ENCODE measurements at regions not wholly inside any gene's neighbourhood (a gene's known extent, or its start where the extent isn't known, plus 50 kb on each side); places are given as distances from the start of the nearest gene placed in this dataset.

DNA sequence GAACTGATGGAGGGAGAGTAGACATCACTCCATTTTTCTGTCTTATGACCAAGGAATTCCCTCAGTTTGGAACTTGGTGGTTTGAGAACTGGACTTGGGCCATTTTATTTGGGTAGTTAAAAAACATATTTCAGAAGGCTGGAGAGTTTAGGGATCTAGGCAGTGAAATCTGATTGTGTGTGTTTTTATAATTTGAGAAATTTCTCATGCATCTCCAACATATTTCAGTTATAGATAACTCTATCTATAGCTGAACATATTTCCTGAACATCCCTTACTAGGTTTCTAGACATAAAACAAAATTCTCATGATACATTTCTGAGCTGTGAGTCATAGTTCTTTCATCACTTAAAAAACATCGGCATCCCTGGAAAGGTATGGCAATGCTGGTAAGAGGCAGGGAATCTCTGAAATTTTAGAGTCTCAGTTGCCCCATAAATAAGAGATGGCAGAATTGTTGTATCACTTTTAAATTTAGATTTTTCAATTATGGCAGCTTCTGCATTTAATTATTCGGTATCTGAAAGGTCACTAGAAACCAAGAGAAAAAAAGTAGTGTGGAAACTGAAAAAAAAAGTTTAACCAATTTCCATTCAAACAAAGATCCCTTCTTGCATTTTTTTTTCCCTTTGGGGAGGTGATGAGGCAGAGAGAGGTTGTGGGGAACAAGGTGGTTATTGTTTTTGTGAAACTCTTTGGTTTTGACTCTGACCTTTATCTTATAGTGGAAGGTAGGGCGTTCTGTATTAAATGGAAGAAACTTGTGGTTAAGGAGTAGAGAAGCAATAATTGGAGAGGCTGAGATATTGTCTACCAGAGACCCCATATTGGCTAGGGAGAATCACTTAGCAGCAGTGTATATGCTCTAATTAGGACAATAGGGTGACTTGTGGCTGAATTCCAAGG lies 102.9 kb downstream of the FASLG start:
- H3K27ac Mint-ChIP-seq, result no peak overlapping the region
- H3K27me3 Mint-ChIP-seq, result peaks cover 41% of the 10 kb centered on the region
- DNase-seq (no peak), ATAC-seq (no peak)
- peaks cover 5% of the 10 kb centered on the region for H3K4me1 Mint-ChIP-seq
- H3K4me3 Mint-ChIP-seq, result no peak overlapping the region
- H3K9me3 Mint-ChIP-seq (ENCODE audit: low read depth), result no peaks in the 10 kb centered on the region
- H3K36me3 Mint-ChIP-seq, result peaks cover 7% of the 10 kb centered on the region
- CTCF ChIA-PET, result interaction anchor here (1.4 kb wide), 1 partner anchor 15 kb away, joined by 3 read pairs; no protein-coding TSS in a partner anchor

DNA sequence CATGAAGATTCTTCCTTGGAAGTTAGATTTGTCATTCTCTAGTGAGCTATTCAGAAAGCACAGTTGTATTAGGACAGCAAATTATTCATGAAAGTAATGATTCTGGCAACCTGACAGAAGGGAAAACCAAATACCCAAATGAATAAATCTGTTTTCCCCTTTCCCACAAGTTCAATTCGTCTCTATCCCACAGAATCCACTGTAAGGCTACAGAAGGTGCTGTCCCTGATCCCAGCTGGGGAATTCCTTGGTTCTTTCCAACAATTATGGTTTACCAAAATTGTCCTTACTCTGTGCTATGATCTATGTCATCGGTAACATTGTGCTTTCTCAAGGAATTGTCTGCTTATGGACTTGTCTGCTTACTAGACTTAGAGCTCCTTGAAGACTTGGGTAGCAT lies 104.2 kb downstream of the FASLG start:
- Mint-ChIP-seq H3K27me3 (peaks cover 34% of the 10 kb centered on the region), H3K4me3 (no peak overlapping the region), H3K4me1 (peaks cover 5% of the 10 kb centered on the region), H3K9me3 (ENCODE audit: low read depth) (no peaks in the 10 kb centered on the region), H3K27ac (no peak overlapping the region), H3K36me3 (peaks cover 6% of the 10 kb centered on the region)
- ATAC-seq (no peak), DNase-seq (no peak)
- CTCF ChIA-PET, result interaction anchor here (1.2 to 1.4 kb wide), 2 partner anchors 16 to 21 kb away, joined by 3 to 4 read pairs; no protein-coding TSS in a partner anchor

DNA sequence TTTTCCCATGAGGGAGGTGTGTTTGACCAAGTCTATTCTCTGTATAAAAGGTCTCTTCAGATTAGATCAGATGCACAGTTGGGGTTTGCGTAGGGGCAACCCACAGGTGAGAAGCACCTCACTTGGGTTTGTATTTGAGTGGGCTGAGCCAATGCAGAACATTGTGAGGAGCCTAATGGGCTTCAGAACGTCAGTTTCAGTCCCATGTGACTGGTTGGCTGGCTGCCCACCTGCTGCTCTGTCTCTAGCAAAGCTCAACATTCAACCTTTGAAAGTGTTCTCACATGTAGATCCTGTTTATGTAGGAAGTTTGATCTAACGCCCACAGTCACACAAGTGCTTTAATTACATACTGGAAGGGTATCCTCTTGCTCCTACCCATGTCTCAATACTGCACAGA lies 105.5 kb downstream of the FASLG start:
- H3K36me3 Mint-ChIP-seq, result peaks cover 5% of the 10 kb centered on the region
- H3K27me3 Mint-ChIP-seq, result peaks cover 29% of the 10 kb centered on the region
- H3K9me3 Mint-ChIP-seq (ENCODE audit: low read depth), result no peaks in the 10 kb centered on the region
- no peak for DNase-seq
- peaks cover 4% of the 10 kb centered on the region for H3K4me1 Mint-ChIP-seq
- no peak overlapping the region for H3K4me3 Mint-ChIP-seq
- ATAC-seq, result no peak
- CTCF ChIA-PET, result interaction anchor here (1.2 kb wide), 1 partner anchor 22 kb away, joined by 4 read pairs; no protein-coding TSS in a partner anchor
- no peak overlapping the region for H3K27ac Mint-ChIP-seq

DNA sequence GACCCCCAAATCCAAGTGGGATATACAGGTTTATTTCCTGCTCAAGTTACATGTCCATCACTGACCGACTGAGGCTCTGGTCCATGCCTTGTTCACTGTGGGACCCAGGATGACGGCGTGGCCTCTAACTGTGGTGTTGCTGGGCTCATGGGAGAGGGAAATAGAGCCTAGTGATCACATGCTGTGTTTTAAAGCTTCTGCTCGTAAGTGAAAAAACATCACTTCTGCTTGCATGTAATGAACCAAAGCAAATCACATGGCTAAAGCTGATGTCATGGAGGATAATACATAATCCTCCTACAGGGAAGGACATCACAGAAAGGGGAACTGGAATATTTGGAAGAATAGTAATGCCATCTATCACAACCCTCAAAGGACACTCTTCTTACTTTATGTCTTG lies 107.6 kb downstream of the FASLG start:
- CTCF ChIA-PET, result no interaction called here
- DNase-seq, result no peak
- Mint-ChIP-seq H3K36me3 (no peaks in the 10 kb centered on the region), H3K27me3 (peaks cover 23% of the 10 kb centered on the region), H3K4me3 (no peak overlapping the region), H3K4me1 (peaks cover 4% of the 10 kb centered on the region), H3K9me3 (ENCODE audit: low read depth) (no peaks in the 10 kb centered on the region), H3K27ac (no peak overlapping the region)
- ATAC-seq, result no peak

DNA sequence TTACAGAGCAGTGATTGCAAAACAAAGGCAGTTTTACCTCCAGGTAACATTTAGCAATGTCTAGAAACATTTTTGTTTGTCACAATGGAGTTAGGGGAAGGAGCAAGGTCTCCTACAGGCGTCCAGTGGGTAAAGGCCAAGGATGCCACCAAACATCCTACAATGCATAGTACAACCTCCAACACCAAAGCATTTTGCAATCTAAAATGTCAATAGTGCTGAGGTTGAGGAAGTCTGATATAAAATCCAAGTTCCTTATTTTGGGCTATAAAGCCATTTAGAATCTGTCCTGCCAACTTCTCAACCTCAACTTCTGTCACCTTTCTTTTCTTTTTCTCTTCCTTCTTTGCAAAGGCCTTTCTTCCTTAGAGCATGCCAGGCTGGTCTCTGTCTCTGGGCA lies 111.2 kb downstream of the FASLG start:
- Mint-ChIP-seq H3K4me3 (no peak overlapping the region), H3K9me3 (ENCODE audit: low read depth) (no peaks in the 10 kb centered on the region), H3K27ac (no peak overlapping the region), H3K36me3 (no peaks in the 10 kb centered on the region), H3K27me3 (peaks cover 12% of the 10 kb centered on the region), H3K4me1 (no peaks in the 10 kb centered on the region)
- CTCF ChIA-PET, result no interaction called here
- no peak for ATAC-seq
- DNase-seq, result no peak

DNA sequence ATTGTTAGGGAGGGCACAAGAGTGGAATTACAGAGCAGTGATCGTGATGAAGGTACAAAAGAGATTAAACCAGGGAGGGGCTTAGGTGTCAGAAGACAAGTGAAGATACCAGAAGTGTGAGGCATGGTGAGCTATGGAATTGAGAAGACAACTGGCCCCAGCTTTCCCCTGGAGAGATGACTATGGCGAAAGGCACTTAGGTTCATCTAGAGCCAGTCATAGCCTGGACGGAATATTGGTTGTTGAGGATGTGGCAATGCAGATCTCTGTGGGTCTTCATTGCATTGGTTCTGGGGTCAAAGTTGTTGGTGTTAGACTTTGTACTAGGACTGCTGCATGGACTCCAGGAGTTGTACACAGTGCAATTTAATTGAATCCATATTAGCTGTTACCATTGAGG lies 115.7 kb downstream of the FASLG start:
- no peak for DNase-seq
- H3K27ac Mint-ChIP-seq, result no peak overlapping the region
- H3K36me3 Mint-ChIP-seq, result no peaks in the 10 kb centered on the region
- H3K27me3 Mint-ChIP-seq, result peaks cover 21% of the 10 kb centered on the region
- CTCF ChIA-PET, result no interaction called here
- no peaks in the 10 kb centered on the region for H3K9me3 Mint-ChIP-seq (ENCODE audit: low read depth)
- H3K4me1 Mint-ChIP-seq, result peaks cover 9% of the 10 kb centered on the region
- H3K4me3 Mint-ChIP-seq, result no peak overlapping the region
- no peak for ATAC-seq

DNA sequence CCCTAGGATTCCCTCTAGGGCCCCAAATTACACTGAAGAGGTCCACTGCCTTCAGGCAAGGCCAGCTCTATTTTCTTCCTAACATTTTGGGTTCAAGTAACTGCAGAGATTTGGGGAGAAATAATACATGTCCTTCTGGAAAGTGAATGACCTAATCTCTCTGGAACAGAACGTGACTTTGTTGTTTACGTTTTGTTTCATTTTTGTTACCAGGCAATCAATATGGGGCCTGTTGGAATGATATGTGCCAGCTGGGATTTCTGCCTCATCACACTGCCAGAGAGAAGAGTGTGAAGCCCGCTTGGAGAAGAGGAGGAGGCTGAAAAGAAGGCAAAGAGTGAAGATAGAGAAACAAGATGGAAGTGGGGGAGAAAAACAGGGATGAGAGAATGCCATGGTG lies 116.7 kb downstream of the FASLG start:
- DNase-seq (no peak), ATAC-seq (no peak)
- Mint-ChIP-seq H3K4me3 (no peak overlapping the region), H3K9me3 (ENCODE audit: low read depth) (no peaks in the 10 kb centered on the region), H3K27me3 (peaks cover 19% of the 10 kb centered on the region), H3K36me3 (no peaks in the 10 kb centered on the region), H3K27ac (no peak overlapping the region), H3K4me1 (peaks cover 12% of the 10 kb centered on the region)
- CTCF ChIA-PET, result interaction anchor here (1.5 kb wide), 1 partner anchor 43 kb away, joined by 3 read pairs; no protein-coding TSS in a partner anchor

DNA sequence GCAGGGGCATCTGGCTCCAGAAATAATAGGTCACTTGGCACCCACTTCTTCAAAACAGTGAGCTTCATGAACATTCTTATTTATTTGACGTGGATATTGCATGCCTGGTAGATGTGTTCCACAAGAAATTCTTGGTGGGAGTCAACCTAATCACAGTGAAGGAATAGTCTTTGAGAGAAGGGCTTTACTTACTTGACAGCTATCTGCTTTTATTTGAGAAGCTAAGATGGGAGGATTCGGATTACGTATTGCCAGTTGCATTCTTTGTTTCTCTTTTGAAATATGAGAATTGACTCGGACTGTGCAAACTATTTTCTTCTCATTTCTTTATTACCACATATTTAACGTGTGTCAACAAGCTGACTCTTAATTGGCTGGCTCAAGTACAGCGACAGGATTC lies 117.2 kb downstream of the FASLG start:
- Mint-ChIP-seq H3K27ac (no peak overlapping the region), H3K36me3 (no peaks in the 10 kb centered on the region), H3K9me3 (ENCODE audit: low read depth) (no peaks in the 10 kb centered on the region), H3K4me3 (no peak overlapping the region), H3K4me1 (peaks cover 14% of the 10 kb centered on the region), H3K27me3 (peaks cover 17% of the 10 kb centered on the region)
- DNase-seq (no peak), ATAC-seq (no peak)
- CTCF ChIA-PET, result interaction anchor here (1.5 kb wide), 1 partner anchor 43 kb away, joined by 3 read pairs; no protein-coding TSS in a partner anchor

DNA sequence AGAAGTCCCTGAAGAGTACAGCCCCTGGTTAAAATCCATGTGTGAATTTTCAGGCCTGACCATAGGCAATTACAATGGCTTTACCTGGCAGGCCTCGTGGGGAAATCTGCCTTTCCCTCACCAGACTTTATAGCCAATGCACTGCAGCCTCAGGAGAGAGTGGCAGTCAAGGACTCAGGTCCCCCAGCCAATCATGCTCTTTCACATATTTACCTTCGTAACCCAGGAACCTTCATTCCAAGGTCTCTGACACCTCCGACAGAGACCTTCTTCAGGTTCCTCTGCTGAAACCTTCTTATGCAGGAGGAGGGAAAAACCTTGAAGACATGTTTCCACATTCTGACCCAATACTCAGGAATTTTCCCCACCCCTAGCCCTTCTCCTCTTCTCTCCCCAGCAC lies 118.9 kb downstream of the FASLG start:
- no peak overlapping the region for H3K27ac Mint-ChIP-seq
- ATAC-seq (no peak), DNase-seq (no peak)
- peaks cover 2% of the 10 kb centered on the region for H3K36me3 Mint-ChIP-seq
- CTCF ChIA-PET, result interaction anchor here (0.9 to 2.4 kb wide), 4 partner anchors 33 to 771 kb away, joined by 3 to 13 read pairs (median 6); no protein-coding TSS in a partner anchor
- H3K4me1 Mint-ChIP-seq, result peaks cover 25% of the 10 kb centered on the region
- H3K9me3 Mint-ChIP-seq (ENCODE audit: low read depth), result no peaks in the 10 kb centered on the region
- H3K4me3 Mint-ChIP-seq, result no peak overlapping the region
- peaks cover 16% of the 10 kb centered on the region for H3K27me3 Mint-ChIP-seq

DNA sequence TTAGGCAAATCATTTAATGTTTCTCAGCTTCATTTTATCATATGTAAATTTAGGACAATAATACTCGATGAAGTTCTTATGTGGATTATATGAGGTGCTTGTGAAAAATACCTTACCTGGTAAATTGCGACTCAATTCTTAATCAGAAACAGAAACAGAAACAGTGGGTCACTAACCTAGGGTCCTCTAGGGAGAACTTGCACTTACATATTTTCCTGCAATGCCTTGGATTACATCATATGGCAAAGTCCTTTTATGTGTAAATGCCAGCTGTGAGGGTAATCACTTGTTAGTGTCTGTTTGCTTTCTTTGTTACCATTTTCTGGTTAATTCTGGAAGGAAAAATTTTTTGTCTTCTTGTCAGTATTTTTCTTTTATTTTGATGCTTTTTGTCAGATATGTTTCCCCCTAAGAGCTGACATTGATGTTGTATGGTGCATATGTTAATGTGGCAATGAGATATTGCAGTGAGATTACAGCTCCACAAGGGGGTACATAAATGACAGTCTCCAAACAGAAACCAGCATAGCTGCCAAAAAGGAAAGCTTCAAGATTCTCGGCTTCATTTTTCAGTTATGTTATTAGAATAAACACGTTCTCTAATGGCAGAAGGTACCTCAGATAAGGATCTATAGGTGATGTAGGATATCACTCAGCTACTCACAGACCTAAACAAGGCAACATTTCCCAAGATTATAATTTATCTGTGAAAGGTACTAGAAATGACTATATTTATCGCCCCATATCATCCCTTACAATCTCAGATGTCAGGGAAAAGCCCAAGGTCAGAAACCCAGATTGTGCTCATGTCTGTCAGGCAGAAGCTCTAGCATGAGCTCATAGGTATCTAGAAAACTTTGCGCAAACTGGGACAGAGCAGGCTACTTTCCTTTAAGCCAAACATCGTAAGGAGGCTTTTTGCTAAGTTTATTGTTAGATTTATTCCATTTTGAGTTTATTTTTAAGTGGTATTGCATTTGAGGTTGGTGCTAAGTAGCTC lies 119.9 kb downstream of the FASLG start:
- Mint-ChIP-seq H3K36me3 (peaks cover 8% of the 10 kb centered on the region), H3K27me3 (peaks cover 21% of the 10 kb centered on the region), H3K9me3 (ENCODE audit: low read depth) (peaks cover 2% of the 10 kb centered on the region), H3K4me1 (peaks cover 25% of the 10 kb centered on the region), H3K27ac (peak overlapping the region; percentile 25), H3K4me3 (peak overlapping the region; percentile 27)
- ATAC-seq (peak; percentile 82), DNase-seq (no peak)
- CTCF ChIA-PET, result interaction anchor here (0.6 to 2.4 kb wide), 14 partner anchors 10 to 772 kb away, joined by 3 to 13 read pairs (median 5); no protein-coding TSS in a partner anchor

DNA sequence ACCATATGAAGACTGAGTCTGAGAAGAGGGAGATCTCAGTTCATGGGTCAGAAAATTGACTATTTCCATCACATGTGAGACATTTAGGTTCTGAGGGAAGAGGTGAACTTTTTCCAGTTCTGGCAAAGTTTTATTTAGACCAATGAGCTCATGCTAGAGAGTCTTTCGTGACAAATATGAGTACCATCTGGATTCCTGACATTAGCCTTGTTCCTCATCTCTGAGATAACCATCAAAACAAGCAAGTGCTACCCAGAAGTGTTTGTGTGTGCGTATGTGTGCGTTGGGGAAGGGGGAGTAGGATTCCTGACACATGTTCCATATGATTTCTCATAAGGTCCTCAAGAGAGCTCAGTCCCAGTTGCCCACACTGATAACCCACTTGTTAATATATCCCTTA lies 120.6 kb downstream of the FASLG start:
- peaks cover 25% of the 10 kb centered on the region for H3K4me1 Mint-ChIP-seq
- DNase-seq (no peak), ATAC-seq (no peak)
- no peak overlapping the region for H3K27ac Mint-ChIP-seq
- H3K9me3 Mint-ChIP-seq (ENCODE audit: low read depth), result peaks cover 2% of the 10 kb centered on the region
- peaks cover 25% of the 10 kb centered on the region for H3K27me3 Mint-ChIP-seq
- H3K4me3 Mint-ChIP-seq, result no peak overlapping the region
- H3K36me3 Mint-ChIP-seq, result peaks cover 8% of the 10 kb centered on the region
- CTCF ChIA-PET, result interaction anchor here (0.6 to 2.4 kb wide), 11 partner anchors 9 to 423 kb away, joined by 3 to 13 read pairs (median 6); no protein-coding TSS in a partner anchor

DNA sequence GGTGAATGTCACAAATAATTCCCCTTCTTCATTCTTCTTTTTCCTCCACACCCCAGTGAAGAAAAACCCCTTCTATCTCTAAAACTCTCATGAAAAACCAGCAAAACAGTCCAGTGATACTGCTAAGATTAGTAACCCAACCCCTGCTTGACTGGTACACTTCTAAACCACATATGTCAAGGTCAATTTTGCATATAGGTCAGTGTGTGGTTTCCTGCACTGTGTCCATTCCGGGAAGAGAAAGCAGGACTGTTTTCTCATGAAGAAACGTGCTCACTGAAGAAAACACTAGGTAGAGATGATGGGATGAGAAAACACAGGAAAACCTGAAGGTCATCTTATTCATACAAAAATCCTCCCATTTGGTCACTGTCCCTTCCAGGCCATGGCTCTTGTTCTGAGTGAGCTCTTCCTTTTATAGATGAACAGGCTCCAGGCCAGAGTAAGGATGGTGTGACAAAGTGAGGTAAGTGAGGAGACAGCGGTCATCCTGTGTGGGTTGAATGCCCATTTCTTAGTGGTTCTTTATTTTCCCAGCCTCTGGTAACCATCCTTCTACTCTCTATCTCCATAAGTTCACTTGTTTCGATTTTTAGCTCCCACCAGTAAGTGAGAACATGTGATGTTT lies 122.7 kb downstream of the FASLG start:
- ATAC-seq (no peak), DNase-seq (no peak)
- Mint-ChIP-seq H3K4me3 (no peak overlapping the region), H3K27ac (no peak overlapping the region), H3K9me3 (ENCODE audit: low read depth) (peaks cover 5% of the 10 kb centered on the region), H3K27me3 (peaks cover 26% of the 10 kb centered on the region), H3K4me1 (peaks cover 25% of the 10 kb centered on the region), H3K36me3 (peaks cover 10% of the 10 kb centered on the region)
- CTCF ChIA-PET, result no interaction called here

DNA sequence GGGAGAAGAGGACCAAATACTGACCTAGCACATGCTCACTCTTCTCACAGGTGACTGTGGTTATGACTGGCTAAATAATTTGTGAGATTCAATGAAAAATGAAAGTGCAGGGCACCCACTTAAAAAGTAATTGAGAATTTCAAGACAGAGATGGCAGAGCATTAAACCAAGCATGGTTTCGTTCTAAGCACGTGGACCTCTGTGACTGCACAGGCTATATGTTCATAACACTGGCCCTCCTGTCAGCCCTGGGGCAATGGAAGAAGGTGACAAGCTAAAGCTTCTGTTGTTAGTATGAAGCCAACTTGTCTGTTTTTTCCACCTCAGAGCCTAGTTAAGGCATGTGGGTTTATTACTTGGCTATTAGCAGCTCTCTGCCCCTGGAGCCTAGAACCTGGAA lies 130.9 kb downstream of the FASLG start:
- H3K4me1 Mint-ChIP-seq, result no peaks in the 10 kb centered on the region
- peaks cover 2% of the 10 kb centered on the region for H3K27me3 Mint-ChIP-seq
- peaks cover 3% of the 10 kb centered on the region for H3K9me3 Mint-ChIP-seq (ENCODE audit: low read depth)
- DNase-seq (no peak), ATAC-seq (no peak)
- H3K36me3 Mint-ChIP-seq, result peaks cover 2% of the 10 kb centered on the region
- no peak overlapping the region for H3K27ac Mint-ChIP-seq
- no peak overlapping the region for H3K4me3 Mint-ChIP-seq
- CTCF ChIA-PET, result interaction anchor here (1.2 kb wide), 1 partner anchor 11 kb away, joined by 4 read pairs; no protein-coding TSS in a partner anchor
